Daoy (cell line): ENCODE measurements at regions not wholly inside any gene's neighbourhood (a gene's known extent, or its start where the extent isn't known, plus 50 kb on each side); places are given as distances from the start of the nearest gene placed in this dataset.
A peak's percentile ranks its signal among the peaks of the same experiment; 100 is the strongest.

Experiments used
- DNase-seq: peaks from one replicate; pipeline ENCODE4 v3.0.0-alpha.2; 2015; ENCODE audit warnings: low read depth

GRCh38 chr3:107251819-107252218 is 125.4 kb upstream of the CCDC54 start:
- no peak for DNase-seq

- DNase-seq: no peak
Measured at GRCh38 chr3:107256963-107257362, 120.3 kb upstream of the CCDC54 start.

GRCh38 chr3:107258300-107258699 is 118.9 kb upstream of the CCDC54 start:
- DNase-seq: no peak

GRCh38 chr3:107260207-107260606 is 117.0 kb upstream of the CCDC54 start:
- no peak for DNase-seq

- peak; percentile 33 for DNase-seq
Measured at GRCh38 chr3:107263269-107264021, 113.8 kb upstream of the CCDC54 start.

GRCh38 chr3:107264888-107265287 is 112.4 kb upstream of the CCDC54 start:
- DNase-seq: no peak

- no peak for DNase-seq
Measured at GRCh38 chr3:107265526-107265925, 111.7 kb upstream of the CCDC54 start.

GRCh38 chr3:107268469-107268868 is 108.8 kb upstream of the CCDC54 start:
- no peak for DNase-seq

- DNase-seq: no peak
Measured at GRCh38 chr3:107269136-107269535, 108.1 kb upstream of the CCDC54 start.

GRCh38 chr3:107271787-107272387 is 105.4 kb upstream of the CCDC54 start:
- peak; percentile 15 for DNase-seq

- DNase-seq: no peak
Measured at GRCh38 chr3:107272471-107272870, 104.8 kb upstream of the CCDC54 start.

- DNase-seq: peak; percentile 9
Measured at GRCh38 chr3:107272885-107273284, 104.4 kb upstream of the CCDC54 start.

- no peak for DNase-seq
Measured at GRCh38 chr3:107273771-107274170, 103.5 kb upstream of the CCDC54 start.

- no peak for DNase-seq
Measured at GRCh38 chr3:107275511-107275910, 101.7 kb upstream of the CCDC54 start.

GRCh38 chr3:107283948-107284347 is 93.3 kb upstream of the CCDC54 start:
- no peak for DNase-seq

- no peak for DNase-seq
Measured at GRCh38 chr3:107284612-107285011, 92.6 kb upstream of the CCDC54 start.

GRCh38 chr3:107285197-107285596 is 92.0 kb upstream of the CCDC54 start:
- peak; percentile 67 for DNase-seq

GRCh38 chr3:107289354-107289753 is 87.9 kb upstream of the CCDC54 start:
- DNase-seq: no peak

- DNase-seq: no peak
Measured at GRCh38 chr3:107294117-107294516, 83.1 kb upstream of the CCDC54 start.

- no peak for DNase-seq
Measured at GRCh38 chr3:107297597-107297996, 79.6 kb upstream of the CCDC54 start.

- DNase-seq: no peak
Measured at GRCh38 chr3:107307205-107307604, 70.0 kb upstream of the CCDC54 start.

- no peak for DNase-seq
Measured at GRCh38 chr3:107308716-107309115, 68.5 kb upstream of the CCDC54 start.

GRCh38 chr3:107309312-107309711 is 67.9 kb upstream of the CCDC54 start:
- DNase-seq: no peak

- DNase-seq: no peak
Measured at GRCh38 chr3:107313711-107314110, 63.5 kb upstream of the CCDC54 start.
